NCI-H2107 treated with DMSO at 0.1 percent for 48 hours (cell line): ENCODE measurements at regions not wholly inside any gene's neighbourhood (a gene's known extent, or its start where the extent isn't known, plus 50 kb on each side); places are given as distances from the start of the nearest gene placed in this dataset.

Experiments used
- DNase-seq: peaks from one replicate; lab custom pipeline; 2025; ENCODE audit not compliant: unreplicated experiment; lab: John Stamatoyannopoulos, UW

GRCh38 chr17:33809748-33810147 lies 445.3 kb upstream of the CCL2 start:
- DNase-seq = no peak

DNA sequence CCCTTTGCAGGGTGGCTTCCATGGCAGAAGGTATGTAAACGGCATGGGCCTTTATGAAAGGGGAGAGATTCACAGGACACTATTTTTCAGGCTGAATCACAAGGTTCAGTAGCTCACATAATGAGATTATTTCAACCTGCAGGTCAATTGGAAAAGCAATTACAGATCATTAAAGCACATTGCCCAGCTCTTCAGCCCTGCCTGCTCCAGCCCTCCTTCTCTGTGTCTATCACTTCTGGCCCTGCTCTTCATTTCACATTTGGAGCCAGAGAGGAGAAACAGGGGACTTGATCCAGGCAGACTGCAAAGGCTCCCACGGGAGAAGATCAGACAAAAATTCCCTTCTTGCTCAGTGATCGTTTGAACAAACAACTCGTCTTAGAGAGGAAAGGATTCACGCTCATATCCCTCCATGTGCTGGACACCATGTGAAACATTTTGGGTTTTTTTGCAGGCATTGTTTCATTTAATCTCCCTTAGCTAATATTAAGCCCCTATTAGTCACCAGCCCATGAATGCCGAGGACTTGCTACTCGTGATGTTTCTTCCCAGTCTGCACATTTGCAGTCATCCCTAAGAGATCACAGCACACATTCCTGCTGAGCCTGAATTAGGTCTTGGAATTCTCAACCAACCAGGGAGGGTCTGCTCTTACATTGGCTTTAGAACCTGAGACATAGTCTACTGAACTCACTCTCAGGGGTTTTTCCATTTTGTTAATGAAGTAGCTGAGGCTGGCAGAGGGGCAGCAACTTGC lies 443.9 kb upstream of the CCL2 start:
- DNase-seq = no peak

GRCh38 chr17:33811984-33812577 lies 443.0 kb upstream of the CCL2 start:
- DNase-seq = no peak

DNA sequence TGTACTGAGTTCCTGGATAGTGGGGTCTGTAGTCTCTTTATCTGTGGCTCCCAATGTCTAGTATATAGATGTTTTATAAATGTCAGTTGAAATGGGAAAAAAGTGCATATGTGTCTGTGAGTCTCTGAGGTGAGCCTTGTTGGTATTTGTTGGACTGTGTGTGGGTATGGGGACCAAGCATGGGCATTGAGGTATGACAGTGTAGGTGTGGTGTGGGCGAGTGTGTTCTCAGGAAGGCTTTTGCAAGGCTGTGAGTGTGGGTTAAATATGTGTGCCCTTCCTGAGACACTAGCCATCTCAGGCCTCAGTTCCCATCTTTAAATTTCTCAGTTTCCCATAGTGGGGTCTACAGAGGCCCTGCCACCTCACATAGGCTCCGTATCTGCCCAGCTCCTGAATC lies 440.2 kb upstream of the CCL2 start:
- DNase-seq = no peak

- no peak for DNase-seq
These were observed 439.0 kb upstream of the CCL2 start for GRCh38 chr17:33816036-33816435.

DNA sequence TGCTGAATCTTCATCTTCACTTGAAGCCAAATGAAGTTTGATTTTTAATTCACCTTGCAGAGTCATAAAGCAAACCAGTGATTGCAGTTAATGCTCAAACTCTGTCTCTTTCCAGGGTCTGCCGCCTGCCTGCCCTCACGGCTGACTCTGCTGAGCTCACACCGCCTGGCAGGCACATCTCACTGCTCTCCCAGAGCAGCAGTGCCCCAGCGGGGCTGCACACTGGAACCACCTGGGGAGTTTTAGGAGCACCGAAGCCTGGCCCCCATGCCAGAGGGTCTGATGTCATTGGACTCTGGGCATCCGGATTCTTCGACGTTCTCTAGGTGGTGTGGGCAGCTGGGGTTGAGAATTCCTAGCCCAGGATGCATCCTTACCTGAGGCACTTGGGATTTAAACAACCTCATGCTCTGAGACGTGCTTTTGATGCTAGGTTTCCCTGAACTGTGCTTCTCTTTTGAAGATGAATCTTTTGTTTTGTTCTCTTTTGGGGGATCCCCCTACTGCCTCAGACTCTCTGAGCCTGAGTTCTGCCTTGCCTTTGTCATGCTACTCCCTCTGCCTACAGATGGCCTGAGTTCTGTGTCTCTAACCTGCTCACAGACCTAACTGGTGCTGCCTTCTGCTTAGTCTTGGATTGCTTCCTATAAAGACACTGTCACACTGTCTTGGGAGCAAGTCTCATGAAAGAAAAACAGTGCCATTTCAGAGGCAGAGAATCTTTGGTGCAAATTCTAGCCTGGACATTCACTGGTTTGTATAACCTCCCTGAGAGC lies 438.1 kb upstream of the CCL2 start:
- no peak for DNase-seq

DNA sequence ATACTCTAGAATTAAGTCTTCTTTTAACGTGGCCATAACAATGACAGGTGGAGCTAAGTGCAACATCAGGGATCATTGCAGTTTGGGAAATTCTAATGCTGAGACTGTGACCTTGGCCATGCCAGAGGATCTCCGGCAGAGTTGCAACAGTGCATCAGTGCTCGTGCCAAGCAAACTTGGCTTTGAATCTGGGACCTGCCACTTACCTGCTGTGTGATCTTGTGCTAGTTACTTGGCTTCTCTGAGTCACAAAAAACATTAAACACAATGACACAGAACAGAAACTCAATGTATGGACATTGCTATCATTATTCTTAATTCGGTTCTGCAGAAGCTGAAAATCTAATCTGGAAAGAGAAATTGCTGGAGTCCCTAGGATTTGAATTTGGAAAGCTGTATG lies 435.5 kb upstream of the CCL2 start:
- no peak for DNase-seq

- no peak for DNase-seq
These were observed 422.8 kb upstream of the CCL2 start for GRCh38 chr17:33832262-33832661.

DNA sequence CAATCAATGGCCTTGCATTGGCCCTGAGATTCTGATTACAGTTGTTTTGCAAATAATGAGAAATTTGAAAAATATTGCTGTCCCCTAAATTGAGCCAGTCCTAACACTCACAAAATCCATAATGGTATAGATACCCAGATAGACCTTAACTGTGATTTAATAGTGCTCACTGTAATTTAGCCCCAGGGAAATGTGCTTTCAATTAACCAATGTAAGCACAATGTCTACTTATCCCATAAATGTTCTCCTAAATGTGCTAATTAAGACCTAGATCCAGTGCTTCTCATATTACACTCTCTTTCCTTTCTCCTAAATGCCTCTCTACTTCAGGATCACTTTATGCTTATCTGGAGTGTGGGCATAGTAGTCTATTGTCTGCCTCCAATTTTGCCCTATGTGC lies 417.8 kb upstream of the CCL2 start:
- peak; percentile 51 for DNase-seq

DNA sequence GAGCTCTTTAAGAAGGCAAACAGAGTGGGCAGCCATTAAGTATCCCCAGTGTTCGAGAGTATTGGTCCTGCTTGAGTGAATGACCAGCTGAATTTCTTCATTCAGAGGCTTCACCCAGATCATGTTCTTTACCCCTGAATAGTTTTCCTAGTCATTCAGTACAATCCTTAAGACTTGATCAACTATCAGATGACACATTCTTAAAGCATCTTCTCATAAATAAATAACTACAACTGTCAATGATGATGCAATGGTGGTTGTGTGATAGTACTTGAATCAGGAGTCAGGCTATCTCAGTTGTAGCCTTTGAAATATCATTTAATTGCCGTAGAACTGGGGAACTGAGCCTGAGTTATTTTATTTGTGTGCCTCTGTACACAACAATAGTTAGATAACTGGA lies 416.8 kb upstream of the CCL2 start:
- DNase-seq = no peak

DNA sequence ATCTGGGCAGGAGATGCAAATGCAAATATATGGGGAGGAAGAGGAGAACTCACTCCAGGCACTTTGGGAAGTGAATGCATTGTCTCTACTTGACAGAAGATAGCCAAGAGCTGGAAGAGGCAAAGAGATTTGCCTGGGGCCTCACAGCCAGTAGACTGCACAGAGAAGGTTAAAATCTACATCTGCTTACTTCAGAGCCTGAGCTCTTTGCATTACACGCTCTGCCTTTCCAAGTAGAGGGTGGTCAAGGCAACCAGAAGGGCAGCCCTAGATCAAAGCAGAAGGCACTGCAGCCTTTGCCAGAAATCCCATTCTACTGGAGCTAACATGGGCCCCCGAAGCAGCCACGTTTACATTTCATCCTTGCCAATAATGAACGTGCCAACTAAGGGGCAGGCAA lies 407.2 kb upstream of the CCL2 start:
- DNase-seq = no peak

DNA sequence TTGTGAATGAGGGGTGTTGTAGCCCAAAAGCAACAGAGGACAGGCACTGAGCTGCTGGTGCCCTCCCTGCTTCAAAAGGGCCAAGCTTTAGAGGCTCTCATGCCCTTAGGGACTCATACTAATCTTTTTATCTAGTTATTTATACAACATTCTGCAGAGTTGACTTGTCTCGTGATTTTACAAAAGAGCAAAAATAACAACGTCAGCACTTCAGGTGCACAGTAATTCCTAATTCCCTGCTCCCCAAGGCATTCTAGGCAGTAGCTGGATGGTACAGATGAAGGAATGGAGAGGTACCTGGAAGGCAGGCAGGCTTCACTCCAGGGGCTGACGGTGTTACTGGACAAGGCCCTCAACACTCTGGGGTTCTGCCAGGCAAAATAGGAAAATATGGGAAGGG lies 406.7 kb upstream of the CCL2 start:
- DNase-seq = no peak

DNA sequence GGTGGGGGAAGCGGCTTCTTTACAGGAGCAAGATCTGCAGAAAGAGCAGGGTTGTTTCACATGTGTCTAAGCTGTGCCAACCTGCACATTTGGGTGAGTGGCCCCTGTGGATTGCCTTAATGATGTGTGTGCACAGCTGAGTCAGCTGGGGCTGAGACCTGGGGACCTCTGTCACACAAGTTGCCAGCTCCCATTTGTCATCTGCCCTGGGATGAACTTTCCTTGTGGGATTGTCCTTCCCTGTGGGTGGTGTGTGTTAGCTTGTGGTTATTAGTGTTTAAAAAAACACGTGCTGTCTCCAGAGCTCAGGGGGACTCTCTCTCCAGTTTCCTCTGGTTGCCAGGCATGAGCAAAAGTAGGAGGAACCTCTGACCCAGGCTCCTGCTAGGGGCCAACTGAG lies 400.5 kb upstream of the CCL2 start:
- no peak for DNase-seq

- no peak for DNase-seq
These were observed 397.0 kb upstream of the CCL2 start for GRCh38 chr17:33858121-33858520.

DNA sequence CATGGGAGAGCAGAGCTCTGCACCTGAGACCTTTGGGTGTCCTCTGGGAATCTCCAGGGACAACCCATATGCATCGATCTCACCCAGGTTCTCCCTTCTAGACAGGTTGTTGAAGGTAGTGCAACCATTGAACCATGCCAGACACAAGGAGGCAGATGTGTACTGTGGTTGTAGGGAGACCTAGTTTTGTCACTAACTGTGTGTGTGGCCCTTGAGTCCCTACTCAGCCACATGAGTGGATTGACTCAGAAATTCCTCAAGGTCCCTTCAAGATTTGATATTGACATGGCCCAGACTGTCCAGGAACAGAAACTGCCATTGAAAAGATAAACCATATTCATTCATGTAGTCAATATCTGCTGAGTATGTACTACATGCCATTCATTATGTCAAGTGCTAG lies 396.4 kb upstream of the CCL2 start:
- DNase-seq = no peak

DNA sequence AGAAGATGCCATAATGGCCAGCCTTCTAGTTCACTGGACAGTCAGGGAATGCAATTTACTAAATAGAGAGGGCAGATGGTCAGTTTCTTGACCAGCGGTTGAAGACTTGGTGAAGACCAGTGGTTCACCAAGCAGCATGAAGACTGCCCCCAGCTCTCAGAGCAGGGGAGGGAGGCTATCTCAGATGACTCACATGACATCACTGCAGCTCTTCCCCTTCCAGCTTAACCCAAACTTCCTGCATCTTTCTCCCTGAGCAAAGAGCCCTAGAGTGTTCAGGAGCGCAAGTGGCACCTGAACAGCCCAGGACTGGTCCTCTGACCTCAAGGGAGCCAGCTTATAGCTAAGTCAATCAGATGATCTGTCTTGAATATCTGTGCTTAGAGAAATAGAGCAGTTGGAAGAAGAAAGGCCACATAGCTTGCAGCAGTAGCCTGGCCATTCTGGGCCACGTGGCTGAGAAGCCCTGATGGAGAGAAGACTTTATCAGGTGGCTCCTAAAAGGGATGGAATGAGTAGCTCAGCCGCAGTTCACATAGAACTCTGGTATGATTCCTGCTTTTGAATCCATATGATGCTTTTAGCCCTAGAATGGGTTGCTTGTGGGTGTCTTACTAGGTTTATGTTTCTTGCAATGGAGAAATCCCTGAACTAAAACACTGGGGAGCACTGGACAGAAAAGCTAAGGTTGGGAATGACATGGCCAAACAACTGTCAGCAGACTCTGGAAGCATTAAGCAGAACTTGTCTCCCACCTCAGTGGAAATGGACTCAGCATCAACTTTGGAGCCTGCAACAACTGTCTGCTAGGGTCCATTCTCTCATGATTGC lies 392.1 kb upstream of the CCL2 start:
- DNase-seq = no peak

GRCh38 chr17:33864758-33865229 lies 390.3 kb upstream of the CCL2 start:
- no peak for DNase-seq

- no peak for DNase-seq
These were observed 386.2 kb upstream of the CCL2 start for GRCh38 chr17:33868899-33869298.

DNA sequence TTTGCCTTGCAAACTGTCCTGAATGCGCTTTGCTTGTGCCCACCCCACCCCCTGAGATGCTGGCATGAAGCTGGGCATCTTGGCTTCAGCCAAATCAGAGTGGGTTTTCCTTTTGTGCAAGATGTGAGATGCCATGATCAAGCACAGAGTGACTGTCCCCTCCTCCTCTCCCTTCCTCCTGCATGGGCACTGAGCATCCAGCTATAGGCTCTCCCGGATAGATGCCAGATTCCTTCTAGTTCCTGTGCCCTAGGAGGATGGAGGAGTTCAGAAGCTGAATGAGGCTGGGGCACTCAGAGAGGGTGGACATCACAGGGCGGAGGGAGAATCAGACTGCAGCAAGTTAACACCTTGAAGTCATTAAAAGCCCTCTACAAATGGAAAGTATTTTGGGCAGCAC lies 384.1 kb upstream of the CCL2 start:
- no peak for DNase-seq

- no peak for DNase-seq
These were observed 383.2 kb upstream of the CCL2 start for GRCh38 chr17:33871720-33872540.
